Omental fat pad (tissue), 3 donors: ENCODE measurements at regions not wholly inside any gene's neighbourhood (a gene's known extent, or its start where the extent isn't known, plus 50 kb on each side); places are given as distances from the start of the nearest gene placed in this dataset.

Source experiments
- ATAC-seq: fragments of 150-250 bp; one replicate; pipeline ENCODE4 v1.9.1; 2016; ENCODE audit warnings: mild to moderate bottlenecking, moderate library complexity; ENCODE audit not compliant: low FRiP score
- DNase-seq: peaks from one replicate; pipeline ENCODE4 v3.0.0-alpha.2; 2019; ENCODE audit warnings: low spot score
- TF ChIP-seq, protein P1 (sequence below), 3 donors: fragments of 450-650 bp; IDR thresholded peaks; one replicate each; pipeline ENCODE4 v1.5.1; 2016 to 2017; ENCODE audit warnings: antibody characterized with exemption in 3 of 3, mild to moderate bottlenecking in 3 of 3, moderate library complexity in 2 of 3

DNA sequence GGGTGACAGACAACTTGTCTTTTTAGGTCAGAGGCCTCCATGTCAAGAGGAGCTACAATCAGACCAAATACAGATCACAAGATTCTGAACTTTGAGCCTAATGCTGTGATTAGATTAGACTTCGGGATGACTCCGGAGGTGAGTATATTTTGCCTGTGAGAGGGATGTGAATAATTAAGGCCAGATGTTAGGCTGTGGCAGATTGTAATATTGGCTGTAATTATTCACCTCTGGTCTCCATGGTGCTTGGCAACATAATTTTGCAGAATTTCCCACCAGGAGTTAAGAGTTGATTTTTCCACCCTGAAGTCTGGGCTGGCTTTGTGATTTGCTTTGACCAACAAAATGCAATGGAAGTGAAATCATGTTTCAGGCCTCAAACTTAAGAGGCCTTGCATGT, 108.2 kb upstream of the CWC22 start:
- DNase-seq (no peak), ATAC-seq (no peak)
- TF ChIP-seq, protein P1, sequence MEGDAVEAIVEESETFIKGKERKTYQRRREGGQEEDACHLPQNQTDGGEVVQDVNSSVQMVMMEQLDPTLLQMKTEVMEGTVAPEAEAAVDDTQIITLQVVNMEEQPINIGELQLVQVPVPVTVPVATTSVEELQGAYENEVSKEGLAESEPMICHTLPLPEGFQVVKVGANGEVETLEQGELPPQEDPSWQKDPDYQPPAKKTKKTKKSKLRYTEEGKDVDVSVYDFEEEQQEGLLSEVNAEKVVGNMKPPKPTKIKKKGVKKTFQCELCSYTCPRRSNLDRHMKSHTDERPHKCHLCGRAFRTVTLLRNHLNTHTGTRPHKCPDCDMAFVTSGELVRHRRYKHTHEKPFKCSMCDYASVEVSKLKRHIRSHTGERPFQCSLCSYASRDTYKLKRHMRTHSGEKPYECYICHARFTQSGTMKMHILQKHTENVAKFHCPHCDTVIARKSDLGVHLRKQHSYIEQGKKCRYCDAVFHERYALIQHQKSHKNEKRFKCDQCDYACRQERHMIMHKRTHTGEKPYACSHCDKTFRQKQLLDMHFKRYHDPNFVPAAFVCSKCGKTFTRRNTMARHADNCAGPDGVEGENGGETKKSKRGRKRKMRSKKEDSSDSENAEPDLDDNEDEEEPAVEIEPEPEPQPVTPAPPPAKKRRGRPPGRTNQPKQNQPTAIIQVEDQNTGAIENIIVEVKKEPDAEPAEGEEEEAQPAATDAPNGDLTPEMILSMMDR (IDR thresholded peaks at IDR 0.05): no peak

DNA sequence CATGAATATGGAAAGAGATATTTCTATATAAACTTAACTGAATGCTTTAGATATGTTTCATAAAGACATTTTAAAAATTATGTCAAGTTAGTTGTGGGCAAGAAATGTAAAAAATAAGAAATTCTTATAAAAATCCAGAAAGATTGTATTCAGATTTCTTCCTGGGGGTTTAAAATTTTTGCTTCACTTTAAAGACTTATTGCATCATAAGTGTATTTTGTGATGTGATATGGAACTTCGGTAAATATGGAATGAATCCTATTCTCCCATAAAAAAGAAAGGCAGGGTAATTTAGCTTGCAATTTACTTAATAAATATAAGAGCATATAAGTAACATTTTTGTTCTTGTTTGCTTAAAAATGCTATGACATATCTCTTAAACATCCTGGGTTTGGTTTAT, 104.8 kb upstream of the CWC22 start:
- ATAC-seq (no peak), DNase-seq (no peak)
- TF ChIP-seq, protein P1 (IDR thresholded peaks at IDR 0.05): no peak

DNA sequence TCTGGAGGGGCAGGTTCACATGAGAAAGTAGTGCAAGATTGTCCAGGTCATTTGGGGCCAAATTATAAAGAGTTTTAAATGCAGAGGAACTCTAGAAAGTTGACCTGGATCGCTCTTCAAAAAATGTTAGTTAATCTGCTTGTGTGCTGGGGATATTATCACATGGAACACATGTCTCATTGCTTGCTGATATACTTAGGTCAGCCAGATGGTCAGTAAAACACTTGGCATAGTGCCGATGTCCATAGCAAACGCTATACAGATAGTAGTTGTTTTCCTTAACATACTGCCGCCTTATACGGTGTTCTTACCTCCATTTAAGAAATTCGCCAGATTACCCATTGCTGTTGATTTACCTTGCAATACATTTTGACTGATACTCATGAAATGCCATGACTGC, 103.4 kb upstream of the CWC22 start:
- TF ChIP-seq, protein P1 (IDR thresholded peaks at IDR 0.05): no peak
- ATAC-seq: no peak

DNA sequence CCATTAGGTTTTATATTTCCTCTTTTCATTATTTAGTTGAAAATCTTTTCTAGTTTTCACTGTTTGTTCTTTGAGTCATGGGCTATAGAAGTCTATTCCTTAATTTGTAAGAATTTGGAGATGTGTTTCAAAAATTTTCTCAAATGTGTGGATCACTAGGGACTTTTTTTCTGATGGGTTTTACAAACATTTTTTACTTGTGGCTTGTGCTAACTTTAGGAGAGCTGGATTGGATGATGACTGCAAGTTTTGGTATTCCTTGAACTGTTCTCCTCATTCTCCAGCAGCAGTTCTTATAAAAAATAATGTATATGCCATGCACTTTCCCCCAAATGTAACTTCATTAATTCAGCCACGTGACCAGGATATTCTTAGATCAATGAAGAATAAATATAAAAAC, 94.7 kb upstream of the CWC22 start:
- no peak for ATAC-seq
- DNase-seq: no peak
- TF ChIP-seq, protein P1 (IDR thresholded peaks at IDR 0.05): no peak

More for the DNA sequence above, 103.4 kb upstream of the CWC22 start:
- no peak for DNase-seq

DNA sequence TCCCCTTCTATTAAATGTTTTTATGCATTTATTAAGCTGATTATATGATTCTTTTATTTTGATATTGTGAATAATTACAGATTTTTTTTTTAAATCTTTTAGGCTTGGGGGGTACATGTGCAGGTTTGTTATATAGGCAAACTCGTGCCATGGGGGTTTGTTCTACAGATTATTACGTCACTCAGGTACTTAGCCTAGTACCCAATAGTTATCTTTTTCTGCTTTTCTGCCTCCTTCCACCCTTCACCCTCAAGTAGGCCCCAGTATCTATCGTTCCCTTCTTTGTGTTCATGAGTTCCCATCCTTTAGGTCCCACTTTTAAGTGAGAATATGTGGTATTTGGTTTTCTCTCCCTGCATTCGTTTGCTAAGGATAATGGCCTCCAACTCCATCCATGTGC, 92.2 kb upstream of the CWC22 start:
- no peak for ATAC-seq
- TF ChIP-seq, protein P1 (IDR thresholded peaks at IDR 0.05): no peak

DNA sequence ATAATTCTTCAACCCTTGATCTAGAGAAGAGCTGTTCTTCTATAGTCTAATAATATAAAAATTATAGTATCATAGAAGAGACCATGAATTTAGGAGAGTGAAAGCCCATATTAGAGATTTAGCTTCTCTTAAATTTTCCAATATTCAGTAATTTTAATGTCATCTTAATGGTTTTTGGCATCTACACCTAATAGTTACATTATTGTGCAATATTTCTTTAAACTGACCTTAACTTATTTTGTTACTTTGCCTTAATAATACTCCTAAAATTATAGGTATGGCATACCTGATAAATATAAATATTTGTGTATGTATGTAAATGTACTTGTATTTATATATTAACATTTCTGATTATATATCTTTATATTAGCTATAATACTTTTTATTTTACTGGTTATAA, 78.0 kb upstream of the CWC22 start:
- DNase-seq (no peak), ATAC-seq (no peak)
- TF ChIP-seq, protein P1 (IDR thresholded peaks at IDR 0.05): no peak

More for the DNA sequence above, 92.2 kb upstream of the CWC22 start:
- no peak for DNase-seq

DNA sequence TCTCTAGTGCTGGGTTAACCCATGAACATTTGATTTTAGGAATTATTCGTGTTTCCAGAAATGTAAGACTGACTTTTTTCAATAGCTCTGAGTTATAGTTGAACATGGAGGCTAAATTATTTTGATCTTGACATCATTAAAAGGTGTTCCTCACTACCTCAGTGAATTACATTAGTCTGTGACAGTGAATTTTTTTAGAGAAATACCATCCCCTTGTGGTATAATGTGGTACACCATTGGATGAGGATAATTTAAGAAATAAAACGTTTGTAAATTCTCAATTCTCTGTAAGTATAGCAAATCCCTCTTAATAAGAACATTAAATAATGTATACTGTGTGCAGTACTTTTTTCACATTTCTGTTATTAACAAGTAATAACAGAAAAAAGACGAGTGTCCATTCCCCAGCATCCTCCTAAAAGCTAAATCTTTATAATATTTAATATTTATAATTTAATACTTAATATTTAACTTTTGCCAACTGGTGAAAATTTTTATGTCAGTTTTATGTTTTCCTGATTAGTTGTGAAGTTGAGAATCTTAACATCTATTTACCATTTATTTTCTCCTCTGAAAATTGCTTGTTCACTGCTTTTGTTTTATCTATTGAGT, 70.3 kb upstream of the CWC22 start:
- DNase-seq (no peak), ATAC-seq (no peak)
- TF ChIP-seq, protein P1 (IDR thresholded peaks at IDR 0.05): peak in 2 of 3 donors; percentile 9 to 41
